NT2/D1 (cell line): ENCODE measurements at regions not wholly inside any gene's neighbourhood (a gene's known extent, or its start where the extent isn't known, plus 50 kb on each side); places are given as distances from the start of the nearest gene placed in this dataset.

Experiments used
- SUZ12 ChIP-seq: IDR thresholded peaks from 2 replicates; pipeline ENCODE4 v1.6.1; 2011; ENCODE audit not compliant: insufficient read length, insufficient read depth; ENCODE audit errors: extremely low read depth
- YY1 ChIP-seq: IDR thresholded peaks from 2 replicates; pipeline ENCODE4 v1.6.1; 2011; ENCODE audit not compliant: insufficient read length, insufficient read depth

DNA sequence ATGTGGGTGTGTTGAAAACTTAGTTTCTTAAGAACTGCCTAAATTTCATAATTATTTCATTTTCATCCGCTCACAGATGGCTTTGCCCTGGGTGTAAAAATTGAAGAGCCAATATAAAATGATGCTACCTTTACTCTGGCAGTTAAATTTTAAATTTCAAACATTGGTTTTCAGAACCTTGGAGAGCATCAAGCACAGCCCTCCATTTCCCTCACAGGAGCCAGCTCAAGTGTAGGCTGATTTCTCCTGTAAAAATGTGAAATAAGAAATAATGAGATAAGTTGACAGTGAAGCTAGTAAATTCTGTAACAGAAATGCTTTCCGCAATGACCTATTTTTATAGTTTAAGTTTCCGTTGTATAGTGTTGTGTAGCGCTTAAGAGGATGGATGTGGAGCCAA is 53.9 kb upstream of the AKT3 start:
- TF ChIP-seq YY1 (no peak), SUZ12 (no peak)
